ENCODE measurements at regions not wholly inside any gene's neighbourhood (a gene's known extent, or its start where the extent isn't known, plus 50 kb on each side); places are given as distances from the start of the nearest gene placed in this dataset.

GRCh38 chr2:116820986-116821385 lies 993.5 kb upstream of the DDX18 start:
- no peak for TF ChIP-seq EZH2 (IDR thresholded peaks at IDR 0.05; ENCODE audit: insufficient read depth, poor library complexity, severe bottlenecking)
- TF ChIP-seq EZH2phosphoT487 (IDR thresholded peaks at IDR 0.05; ENCODE audit: insufficient read depth, low read depth): no peak
